ENCODE measurements at regions not wholly inside any gene's neighbourhood (a gene's known extent, or its start where the extent isn't known, plus 50 kb on each side); places are given as distances from the start of the nearest gene placed in this dataset.

GRCh38 chr7:32428546-32428945 is 61.6 kb downstream of the LSM5 start:
- no peak for DNase-seq

- peak; percentile 63 for DNase-seq
Measured at GRCh38 chr7:32427769-32428291, 62.4 kb downstream of the LSM5 start.

GRCh38 chr7:32416846-32417245 is 73.3 kb downstream of the LSM5 start:
- no peak for DNase-seq

GRCh38 chr7:32415936-32416335 is 74.2 kb downstream of the LSM5 start:
- no peak for DNase-seq

GRCh38 chr7:32415519-32415918 is 74.7 kb downstream of the LSM5 start:
- DNase-seq = no peak

GRCh38 chr7:32412471-32412870 is 77.7 kb downstream of the LSM5 start:
- no peak for DNase-seq

- no peak for DNase-seq
Measured at GRCh38 chr7:32410545-32410944, 79.6 kb downstream of the LSM5 start.

- DNase-seq = no peak
Measured at GRCh38 chr7:32406386-32406785, 83.8 kb downstream of the LSM5 start.

- no peak for DNase-seq
Measured at GRCh38 chr7:32403463-32404229, 86.5 kb downstream of the LSM5 start.

GRCh38 chr7:32400676-32401075 is 89.5 kb downstream of the LSM5 start:
- no peak for DNase-seq

GRCh38 chr7:32399311-32399710 is 90.9 kb downstream of the LSM5 start:
- DNase-seq = no peak

- DNase-seq = no peak
Measured at GRCh38 chr7:32395168-32395567, 95.0 kb downstream of the LSM5 start.

- no peak for DNase-seq
Measured at GRCh38 chr7:32393861-32394260, 96.3 kb downstream of the LSM5 start.

GRCh38 chr7:32390210-32390609 is 100.0 kb downstream of the LSM5 start:
- no peak for DNase-seq

GRCh38 chr7:32385316-32385956 is 104.7 kb downstream of the LSM5 start:
- no peak for DNase-seq

GRCh38 chr7:32381024-32381601 is 109.1 kb downstream of the LSM5 start:
- no peak for DNase-seq

GRCh38 chr7:32379510-32380112 is 110.6 kb downstream of the LSM5 start:
- DNase-seq = no peak

- DNase-seq = no peak
Measured at GRCh38 chr7:32378988-32379387, 111.2 kb downstream of the LSM5 start.

- DNase-seq = no peak
Measured at GRCh38 chr7:32364581-32364980, 125.6 kb downstream of the LSM5 start.

- no peak for DNase-seq
Measured at GRCh38 chr7:32360127-32360526, 130.1 kb downstream of the LSM5 start.

GRCh38 chr7:32357535-32358277 is 132.5 kb downstream of the LSM5 start:
- DNase-seq = no peak

- DNase-seq = peak; percentile 39
Measured at GRCh38 chr7:32347244-32347828, 142.8 kb downstream of the LSM5 start.
